Activated CD4-positive, CD25-positive, alpha-beta regulatory T cell (primary cell): ENCODE measurements at regions not wholly inside any gene's neighbourhood (a gene's known extent, or its start where the extent isn't known, plus 50 kb on each side); places are given as distances from the start of the nearest gene placed in this dataset.
"Not testable (repeated sequence)": the region's sequence is repeated elsewhere in the genome, so short reads cannot be mapped to it uniquely, and the experiment has no call there.

ENCODE experiments used
- DNase-seq, 4 experiments: peaks; one replicate each; lab custom pipeline; 2025; lab: John Stamatoyannopoulos, UW

GRCh38 chr2:39581866-39582265, 83.9 kb upstream of the TMEM178A start:
- no peak for DNase-seq

GRCh38 chr2:39583213-39583612, 82.5 kb upstream of the TMEM178A start:
- DNase-seq, result no peak

- no peak for DNase-seq
These were observed 81.9 kb upstream of the TMEM178A start for GRCh38 chr2:39583781-39584180.

- DNase-seq, result no peak
These were observed 81.3 kb upstream of the TMEM178A start for GRCh38 chr2:39584283-39584965.

GRCh38 chr2:39585531-39585930, 80.2 kb upstream of the TMEM178A start:
- not testable (repeated sequence) for DNase-seq

GRCh38 chr2:39587168-39587567, 78.5 kb upstream of the TMEM178A start:
- DNase-seq, result no peak

- DNase-seq, result no peak
These were observed 78.1 kb upstream of the TMEM178A start for GRCh38 chr2:39587641-39588040.

GRCh38 chr2:39593439-39594393, 72.0 kb upstream of the TMEM178A start:
- no peak for DNase-seq

- no peak for DNase-seq
These were observed 70.6 kb upstream of the TMEM178A start for GRCh38 chr2:39595116-39595515.

GRCh38 chr2:39597314-39597713, 68.4 kb upstream of the TMEM178A start:
- no peak for DNase-seq

GRCh38 chr2:39602616-39603015, 63.1 kb upstream of the TMEM178A start:
- no peak for DNase-seq

GRCh38 chr2:39603436-39603835, 62.3 kb upstream of the TMEM178A start:
- no peak for DNase-seq

GRCh38 chr2:39604866-39605265, 60.9 kb upstream of the TMEM178A start:
- DNase-seq, result no peak

- no peak for DNase-seq
These were observed 59.1 kb upstream of the TMEM178A start for GRCh38 chr2:39606585-39606984.

- no peak for DNase-seq
These were observed 58.0 kb upstream of the TMEM178A start for GRCh38 chr2:39607538-39608262.

GRCh38 chr2:39608263-39608575, 57.5 kb upstream of the TMEM178A start:
- no peak for DNase-seq

- no peak for DNase-seq
These were observed 56.9 kb upstream of the TMEM178A start for GRCh38 chr2:39608686-39609441.

GRCh38 chr2:39609917-39610316, 55.8 kb upstream of the TMEM178A start:
- DNase-seq, result no peak

- no peak for DNase-seq
These were observed 50.0 kb upstream of the TMEM178A start for GRCh38 chr2:39615675-39616074.
